Umbilical cord (tissue), 1 donor: ENCODE measurements at regions not wholly inside any gene's neighbourhood (a gene's known extent, or its start where the extent isn't known, plus 50 kb on each side); places are given as distances from the start of the nearest gene placed in this dataset.
"Not testable (repeated sequence)": the region's sequence is repeated elsewhere in the genome, so short reads cannot be mapped to it uniquely, and the experiment has no call there.

ENCODE experiments used
- DNase-seq: peaks from one replicate; pipeline ENCODE4 v3.0.0-alpha.2; 2015; ENCODE audit warnings: low spot score

DNA sequence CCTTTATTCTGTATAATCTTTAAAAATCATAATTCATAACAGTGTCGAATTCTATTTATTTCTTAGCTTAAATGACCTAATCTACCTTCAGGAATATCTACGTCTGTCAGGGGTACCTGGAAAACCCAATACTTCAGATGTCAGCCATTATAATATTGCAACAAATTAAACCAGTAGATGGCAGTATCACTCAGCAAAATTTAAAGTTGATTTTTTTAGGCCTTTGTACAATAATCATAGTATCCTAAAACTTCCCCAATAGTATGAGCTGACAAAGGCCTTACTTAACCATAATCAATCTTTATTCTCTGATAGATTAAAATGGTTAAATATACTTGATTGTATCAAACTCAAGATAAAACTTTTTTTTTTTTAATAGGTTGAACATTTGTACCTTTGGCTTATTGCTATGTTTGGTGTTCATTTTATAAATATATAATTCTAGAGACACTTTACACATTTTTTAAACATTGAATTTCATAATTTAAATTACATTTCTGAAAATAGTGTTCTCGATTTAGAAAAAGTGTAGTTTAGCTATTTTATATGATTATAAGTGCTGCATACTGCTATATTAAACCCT, 830.2 kb upstream of the SPRY2 start:
- peak; percentile 47 for DNase-seq

DNA sequence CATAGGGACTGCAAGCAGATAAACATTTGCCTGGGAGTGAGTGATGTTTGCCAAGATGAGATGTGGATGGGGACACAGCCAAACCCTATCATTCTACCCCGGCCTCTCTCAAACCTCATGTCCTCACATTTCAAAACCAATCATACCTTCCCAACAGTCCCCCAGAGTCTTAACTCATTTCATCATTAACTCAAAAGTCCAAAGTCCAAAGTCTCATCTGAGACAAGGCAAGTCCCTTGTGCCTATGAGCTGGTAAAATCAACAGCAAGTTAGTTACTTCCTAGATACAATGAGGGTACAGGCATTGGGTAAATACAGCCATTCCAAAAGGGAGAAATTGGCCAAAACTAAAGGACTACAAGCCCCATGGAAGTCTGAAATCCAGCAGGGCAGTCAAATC, 822.9 kb upstream of the SPRY2 start:
- not testable (repeated sequence) for DNase-seq

DNA sequence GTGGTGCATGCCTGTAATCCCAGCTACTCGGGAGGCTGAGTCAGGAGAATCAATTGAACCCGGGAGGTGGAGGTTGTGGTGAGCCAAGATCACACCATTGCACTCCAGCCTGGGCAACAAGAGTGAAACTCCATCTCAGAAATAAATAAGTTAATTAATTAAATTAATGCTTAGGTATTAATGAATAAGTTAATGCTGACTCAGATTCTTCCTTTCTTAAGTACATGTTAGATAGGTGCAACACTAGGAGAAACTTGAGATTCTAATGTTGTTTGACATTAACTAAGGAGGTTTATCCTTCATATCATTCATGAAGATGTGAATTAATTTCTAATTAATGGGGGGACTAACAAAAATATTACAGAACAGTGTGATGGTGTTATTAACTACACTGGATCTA, 812.6 kb upstream of the SPRY2 start:
- no peak for DNase-seq

DNA sequence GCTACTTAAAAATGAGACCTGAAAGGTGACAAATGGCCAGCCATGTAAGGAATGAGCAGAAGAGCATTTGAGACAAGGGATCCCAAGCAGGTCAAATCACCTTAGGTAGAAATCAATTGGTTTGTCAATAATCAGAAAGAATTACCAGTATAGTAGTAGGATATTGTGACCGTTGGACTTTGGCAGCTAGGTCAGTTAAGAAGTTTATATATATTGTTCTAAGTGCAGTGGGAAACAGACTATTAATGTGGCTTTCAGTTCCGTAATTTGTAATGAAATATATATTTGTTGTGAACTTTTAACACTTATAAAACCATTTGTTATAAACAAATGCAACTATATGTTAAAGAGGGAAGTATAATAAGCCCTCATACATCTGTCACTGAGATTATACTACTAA, 807.9 kb upstream of the SPRY2 start:
- no peak for DNase-seq

DNA sequence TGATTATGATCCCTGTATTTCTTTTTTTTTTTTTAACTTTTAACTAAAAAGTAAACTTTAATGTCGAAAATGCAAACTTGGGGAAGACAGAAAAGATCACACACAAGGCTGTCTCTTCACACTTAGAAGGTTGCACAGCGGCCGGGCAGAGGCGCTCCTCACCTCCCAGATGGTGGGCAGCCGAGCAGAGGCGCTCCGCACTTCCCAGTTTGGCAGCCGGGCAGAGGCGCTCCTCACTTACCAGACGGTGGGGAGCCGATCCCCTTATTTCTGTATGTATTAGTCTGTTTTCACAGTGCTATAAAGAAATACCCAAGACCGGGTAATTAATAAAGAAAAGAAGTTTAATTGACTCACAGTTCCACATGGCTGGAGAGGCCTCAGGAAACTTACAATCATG, 805.6 kb upstream of the SPRY2 start:
- not testable (repeated sequence) for DNase-seq

DNA sequence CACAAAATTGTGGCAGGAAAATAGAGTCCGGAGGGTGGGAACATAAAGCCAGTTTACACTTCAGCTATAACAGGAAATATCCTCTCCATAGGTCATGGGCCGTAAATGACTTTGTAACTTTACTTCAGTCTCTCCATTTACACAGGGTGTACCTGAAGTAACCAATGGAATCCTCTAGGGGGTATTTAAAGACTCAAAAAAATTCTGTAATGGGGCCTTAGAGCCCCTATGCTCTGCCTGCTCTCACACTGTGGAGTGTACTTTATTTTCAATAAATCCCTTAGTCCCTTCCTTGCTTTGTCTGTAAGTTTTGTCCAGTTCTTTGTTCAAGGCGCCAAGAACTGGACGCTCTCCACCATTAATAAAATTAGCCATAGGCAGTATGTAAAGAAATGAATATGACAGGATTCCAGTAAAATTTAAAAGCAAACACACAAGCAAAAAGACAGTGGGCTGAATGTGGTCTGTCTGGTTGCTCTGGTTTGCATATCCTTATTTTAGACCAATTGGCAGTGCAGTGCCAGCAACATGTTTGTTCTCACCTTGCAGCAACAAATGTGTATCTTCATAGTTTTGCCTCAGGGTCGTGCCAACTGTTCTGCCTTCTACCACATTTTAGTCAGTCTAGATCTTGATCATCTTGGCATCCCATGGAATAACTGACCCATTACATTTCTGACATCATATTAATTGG, 801.5 kb upstream of the SPRY2 start:
- peak; percentile 3 for DNase-seq

DNA sequence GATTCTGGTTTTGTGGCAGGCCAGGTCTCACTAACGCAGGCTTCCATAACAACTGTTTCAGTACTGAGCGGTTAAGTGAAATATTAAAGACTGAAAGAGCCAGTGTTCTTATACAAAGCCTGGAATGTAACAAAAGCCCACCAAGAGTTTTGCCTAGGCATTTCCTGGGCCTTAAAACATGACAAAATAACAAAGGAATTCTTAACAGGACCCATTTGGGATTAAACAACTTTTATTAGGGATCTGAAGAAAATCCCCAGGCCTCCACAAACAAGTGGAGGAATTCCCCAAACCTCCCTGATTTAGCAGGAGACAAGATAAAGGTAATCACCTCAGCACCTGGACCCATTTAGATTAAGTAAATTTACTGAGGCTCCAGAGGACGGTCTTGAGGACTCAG, 799.7 kb upstream of the SPRY2 start:
- DNase-seq: no peak

DNA sequence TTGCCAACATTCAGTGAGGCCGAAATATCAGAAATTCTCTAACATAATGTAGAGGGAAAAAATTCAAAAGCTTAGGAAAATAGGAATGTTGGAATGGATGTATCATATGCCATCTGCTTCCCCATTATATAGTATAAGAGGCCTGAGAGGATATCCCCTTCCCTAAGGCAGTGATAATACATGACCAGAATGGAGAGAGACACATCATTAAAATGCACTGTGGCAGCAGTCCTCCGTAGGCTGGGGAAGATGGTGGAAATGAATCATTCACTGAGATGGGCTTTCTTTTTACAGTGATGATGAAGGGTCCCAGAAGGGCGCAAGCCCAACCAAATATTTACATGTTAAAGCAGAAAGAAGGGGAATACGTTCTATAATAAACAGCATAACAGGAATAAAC, 799.1 kb upstream of the SPRY2 start:
- DNase-seq: no peak

DNA sequence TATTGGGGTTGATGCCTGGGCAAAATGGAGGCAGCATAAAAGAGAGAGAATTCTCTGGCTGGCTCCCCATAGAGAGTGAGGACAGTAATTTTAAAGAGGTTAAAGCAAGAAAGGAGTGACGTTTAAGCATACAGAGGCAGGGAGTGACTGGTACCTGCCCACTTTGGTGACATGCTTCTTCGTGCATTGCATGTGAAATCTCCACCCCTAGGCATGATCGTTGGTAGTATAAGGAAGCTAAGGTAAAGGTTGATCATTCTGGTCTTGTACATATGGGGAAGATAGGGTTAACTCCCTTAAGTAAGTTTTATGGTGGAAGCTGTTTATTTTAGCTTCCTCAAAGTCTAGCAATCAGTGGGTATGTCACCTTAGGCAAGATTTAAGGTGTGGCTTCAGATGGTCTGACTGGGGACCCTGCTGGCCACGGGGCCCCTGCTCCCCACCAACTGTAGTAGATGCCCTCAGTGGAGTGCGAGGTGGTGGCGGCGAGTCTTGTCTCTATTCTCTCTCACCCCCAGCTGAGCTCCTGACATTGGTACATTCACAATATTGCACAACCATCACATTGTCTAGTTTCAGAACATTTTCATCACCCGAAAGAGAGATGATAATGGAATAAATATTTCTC, 797.5 kb upstream of the SPRY2 start:
- no peak for DNase-seq

DNA sequence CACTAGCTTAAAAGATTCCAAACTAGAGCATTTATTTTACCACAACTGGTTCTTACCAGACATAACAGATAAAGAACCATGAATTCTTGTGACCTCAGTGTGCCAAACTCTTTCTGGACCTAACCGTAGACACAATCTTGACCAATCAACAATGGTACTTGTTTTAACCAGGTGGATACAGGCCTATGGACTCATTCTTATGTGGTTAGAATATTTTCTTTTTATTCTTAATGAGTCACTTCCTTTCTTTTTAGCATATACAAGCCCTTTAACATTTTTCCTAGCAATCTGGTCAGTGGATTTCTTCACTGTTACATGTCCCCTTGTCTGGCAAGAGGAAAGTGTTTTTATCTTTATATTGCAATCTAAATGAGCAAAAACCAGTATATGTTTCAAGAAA, 792.1 kb upstream of the SPRY2 start:
- no peak for DNase-seq

DNA sequence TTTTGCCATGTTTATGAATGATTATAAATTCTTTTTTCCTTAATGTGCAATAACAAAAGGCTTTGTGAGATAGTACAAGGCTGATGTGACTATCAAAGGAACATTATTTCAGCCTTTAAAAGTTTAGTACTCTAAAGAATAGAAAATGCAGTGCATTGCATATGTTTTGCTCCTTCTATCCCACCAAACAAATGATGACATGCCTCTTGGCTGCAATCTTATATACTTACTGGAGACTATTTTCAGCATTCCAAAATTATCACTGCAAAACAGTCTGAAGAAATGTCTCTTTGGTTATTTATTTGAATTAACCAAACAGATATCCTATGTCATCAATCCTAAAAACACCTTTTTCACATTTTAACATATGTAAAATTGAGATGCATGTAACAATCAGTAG, 776.5 kb upstream of the SPRY2 start:
- DNase-seq: peak; percentile 43

DNA sequence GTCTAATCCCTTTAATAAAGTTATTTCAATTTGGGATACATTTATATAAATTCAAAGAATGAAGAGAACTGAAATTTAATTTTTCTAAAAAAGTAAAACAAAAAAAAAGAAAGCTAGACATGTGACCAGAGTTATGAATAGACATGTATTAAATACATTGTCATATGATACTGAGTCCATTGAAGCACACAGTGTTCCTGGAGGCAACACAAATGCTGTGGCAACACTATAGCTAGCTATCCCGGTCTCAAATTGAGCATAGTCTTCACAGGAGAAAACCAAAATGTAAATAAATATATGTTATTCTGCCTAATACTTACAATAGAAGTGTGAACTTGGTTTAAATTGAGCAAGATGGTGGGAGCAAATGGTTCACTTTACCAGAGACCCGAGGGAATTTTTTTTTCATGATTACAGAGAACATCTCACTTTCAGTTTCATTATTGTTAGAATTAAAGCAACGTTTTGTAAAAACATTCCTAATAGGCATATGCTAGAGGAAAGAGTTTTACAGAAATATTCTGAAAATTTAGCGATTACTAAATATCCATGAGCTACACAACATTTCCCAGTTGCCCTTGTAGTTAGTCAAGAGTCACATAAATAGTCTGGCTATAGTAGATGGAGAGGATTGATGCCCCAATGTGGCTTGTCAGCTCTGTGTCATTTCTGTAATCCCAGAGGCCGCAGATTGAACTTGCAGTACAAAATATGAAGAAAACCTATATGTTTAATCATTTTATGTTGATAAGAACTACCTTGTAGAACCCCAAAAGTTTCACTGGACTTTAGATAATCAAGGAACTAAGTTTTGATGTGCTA, 775.7 kb upstream of the SPRY2 start:
- peak; percentile 46 for DNase-seq

DNA sequence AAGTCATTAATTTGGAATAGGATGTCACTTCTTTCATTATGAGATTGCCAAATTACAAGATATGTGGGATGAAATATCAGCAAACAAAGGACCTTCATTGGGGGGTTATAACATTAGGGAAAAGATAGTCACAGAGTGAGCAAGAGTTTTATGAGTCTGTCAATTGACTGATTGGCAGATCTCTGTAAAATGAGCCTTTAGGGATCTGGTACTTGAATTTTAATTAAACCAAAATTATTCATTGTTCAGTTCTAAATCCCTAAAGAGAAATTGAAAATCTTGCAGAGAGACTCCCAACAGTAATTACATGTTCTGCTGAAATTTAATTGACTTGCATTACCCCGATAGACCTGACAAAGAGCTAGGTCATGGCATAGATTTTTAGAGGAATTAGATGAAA, 768.1 kb upstream of the SPRY2 start:
- no peak for DNase-seq

DNA sequence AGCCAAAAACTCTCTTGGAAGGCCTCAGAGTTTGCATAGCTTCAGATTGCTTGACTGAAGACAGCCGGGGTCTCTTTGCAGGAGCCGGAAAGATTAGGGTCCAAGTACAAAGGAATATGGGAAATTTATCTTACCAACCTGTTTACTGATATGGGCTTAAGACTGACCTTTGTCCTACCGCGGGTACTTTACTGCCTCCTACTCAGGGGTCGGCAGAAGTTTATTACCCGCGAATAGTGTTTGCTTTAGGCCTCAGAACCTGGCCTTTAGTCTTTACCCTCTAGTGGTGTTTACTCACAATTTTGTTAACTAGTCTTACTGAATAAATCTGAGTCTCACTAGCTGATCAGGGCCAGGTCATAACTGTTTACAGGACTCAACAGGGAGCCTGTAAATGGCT, 765.4 kb upstream of the SPRY2 start:
- no peak for DNase-seq

DNA sequence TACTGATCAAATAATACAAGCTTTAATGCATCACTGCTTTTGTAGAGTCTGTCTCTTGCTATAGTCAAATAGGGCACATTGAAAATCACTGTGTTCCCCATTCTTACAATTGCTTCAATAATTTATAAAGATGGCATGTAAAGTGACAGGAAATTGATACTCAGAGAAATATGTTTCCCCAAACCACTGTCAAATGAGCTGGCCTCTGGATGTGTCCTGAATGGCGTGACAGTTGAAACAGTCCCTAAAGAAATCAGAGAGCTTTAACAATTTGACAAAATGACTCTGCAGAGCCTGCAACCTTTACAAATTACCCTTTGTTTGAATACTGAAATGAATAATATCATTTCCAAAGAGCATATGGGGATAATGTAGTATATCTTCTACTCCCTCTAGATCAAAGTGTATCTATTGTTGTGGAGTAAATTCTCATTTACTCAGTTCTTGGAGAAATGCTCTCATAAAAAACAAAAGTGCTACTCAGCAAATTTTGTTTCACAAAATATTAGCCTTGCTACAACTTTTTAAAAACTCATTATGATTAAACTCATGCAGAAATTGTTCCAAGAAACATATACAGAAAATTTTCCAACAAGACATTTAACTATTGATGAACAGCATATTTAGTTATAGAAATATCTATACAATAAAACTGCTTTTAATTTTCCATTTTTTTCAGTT, 763.2 kb upstream of the SPRY2 start:
- no peak for DNase-seq

DNA sequence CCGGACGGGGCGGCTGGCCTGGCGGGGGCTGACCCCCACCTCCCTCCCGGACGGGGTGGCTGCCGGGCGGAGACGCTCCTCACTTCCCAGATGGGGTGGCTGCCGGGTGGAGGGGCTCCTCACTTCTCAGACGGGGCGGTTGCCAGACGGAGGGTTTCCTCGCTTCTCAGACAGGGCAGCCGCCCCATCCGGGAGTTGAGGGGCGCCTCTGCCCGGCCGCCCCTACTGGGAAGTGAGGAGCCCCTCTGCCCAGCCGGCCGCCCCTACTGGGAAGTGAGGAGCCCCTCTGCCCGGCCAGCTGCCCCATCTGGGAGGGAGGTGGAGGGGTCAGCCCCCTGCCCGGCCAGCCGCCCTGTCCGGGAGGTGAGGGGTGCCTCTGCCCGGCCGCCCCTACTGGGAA, 761.1 kb upstream of the SPRY2 start:
- DNase-seq: not testable (repeated sequence)

DNA sequence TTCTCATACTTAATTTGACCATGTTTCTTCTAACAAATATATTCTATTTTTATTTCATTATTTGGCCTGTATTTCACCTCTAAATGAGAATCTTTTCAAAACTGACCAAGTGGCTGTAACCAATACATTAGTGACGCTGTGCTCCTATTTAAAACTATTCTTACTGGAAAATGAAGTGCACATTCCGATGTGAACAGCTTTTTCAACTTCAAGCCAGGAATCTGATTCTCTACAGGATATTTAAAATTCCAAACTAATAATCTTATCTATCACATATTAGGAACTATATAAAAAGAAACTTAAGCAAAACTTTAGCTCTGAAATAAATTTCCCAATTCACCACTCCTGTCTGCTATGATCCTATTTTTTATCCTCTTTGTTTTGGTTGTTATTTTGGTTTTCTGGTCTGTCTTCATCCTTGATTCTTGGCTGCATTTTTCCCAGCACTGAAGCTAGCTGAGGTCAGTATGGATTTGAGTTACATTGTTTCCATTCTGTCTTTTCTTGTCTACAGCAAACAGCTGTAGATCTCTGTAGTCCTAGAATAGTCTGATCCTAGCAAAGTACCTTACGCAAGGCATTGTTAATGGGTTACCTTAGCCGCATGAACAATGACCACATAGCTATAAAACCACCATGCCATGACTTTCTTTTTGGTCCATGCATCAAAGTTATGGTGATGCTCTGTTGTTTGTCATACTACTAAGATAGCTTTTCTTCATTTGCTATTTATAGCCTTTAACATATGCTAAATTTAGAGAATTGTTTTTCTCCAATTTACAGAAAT, 748.6 kb upstream of the SPRY2 start:
- no peak for DNase-seq

DNA sequence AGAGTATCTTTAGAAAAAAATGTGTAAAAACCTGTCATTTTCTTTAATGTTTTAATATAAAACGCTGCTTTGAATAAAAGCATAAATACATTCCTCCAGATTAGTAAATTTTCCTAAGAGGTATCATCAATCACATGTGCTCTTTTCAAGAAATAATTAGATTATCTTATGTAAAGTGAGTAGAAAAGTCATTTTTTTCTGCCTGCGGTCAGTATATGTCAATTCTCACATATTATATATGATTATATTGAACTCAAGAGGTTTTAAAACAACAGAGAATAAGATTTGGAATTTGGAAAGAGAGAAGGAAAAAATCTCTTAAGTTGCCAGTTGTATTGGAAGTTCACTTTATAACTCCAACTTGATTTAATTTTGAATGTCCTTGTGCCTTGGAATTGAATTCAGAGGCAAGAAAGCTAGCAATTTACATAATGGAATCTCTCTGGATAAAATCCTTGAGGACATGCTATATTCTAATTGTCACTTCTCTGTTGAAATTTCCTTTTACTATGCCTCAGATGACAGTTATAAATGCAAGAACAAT, 740.1 kb upstream of the SPRY2 start:
- DNase-seq: no peak

DNA sequence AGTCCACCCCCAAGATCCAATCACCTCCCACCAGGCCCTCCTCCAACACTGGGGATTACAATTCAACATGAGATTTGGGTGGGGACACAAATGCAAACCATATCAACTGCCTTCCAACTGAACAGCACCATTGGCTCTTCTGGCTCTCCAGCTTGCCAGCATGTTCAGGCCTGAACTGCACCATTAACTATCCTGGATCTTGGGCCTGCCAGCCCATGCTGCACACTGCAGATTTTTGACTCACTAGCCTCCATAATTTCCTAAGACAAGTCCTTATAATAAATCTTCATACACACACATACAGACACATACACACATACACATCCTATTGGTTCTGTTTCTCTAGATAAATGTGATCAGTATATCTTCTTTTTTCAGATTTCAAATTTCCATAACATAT, 737.1 kb upstream of the SPRY2 start:
- no peak for DNase-seq

DNA sequence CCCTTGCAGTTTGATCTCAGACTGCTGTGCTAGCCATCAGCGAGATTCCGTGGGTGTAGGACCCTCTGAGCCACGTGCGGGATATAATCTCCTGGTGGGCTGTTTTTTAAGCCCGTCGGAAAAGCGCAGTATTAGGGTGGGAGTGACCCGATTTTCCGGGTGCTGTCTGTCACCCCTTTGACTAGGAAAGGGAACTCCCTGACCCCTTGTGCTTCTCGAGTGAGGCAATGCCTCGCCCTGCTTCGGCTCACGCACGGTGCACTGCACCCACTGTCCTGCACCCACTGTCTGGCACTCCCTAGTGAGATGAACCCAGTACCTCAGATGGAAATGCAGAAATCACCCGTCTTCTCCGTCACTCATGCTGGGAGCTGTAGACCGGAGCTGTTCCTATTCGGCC, 728.9 kb upstream of the SPRY2 start:
- DNase-seq: not testable (repeated sequence)

DNA sequence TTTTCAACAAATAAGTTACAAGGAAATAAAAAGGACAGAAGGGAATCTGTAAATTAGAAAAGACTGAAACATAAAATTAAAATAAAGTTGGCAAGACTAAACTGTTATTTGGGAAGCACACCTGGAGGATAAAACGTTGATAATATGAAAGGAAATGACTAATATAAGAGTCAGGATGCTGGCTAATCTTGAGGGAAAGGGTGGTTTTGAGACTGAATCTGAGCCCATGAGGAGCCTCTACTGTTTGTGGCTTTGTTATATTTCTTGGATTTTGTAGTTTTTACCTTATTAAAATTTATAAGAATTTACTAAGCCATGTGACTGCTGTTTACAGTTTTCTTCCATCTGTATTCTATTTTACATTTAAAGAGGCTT, 718.0 kb upstream of the SPRY2 start:
- DNase-seq: no peak
